Neuron (in vitro differentiated cells): ENCODE measurements at regions not wholly inside any gene's neighbourhood (a gene's known extent, or its start where the extent isn't known, plus 50 kb on each side); places are given as distances from the start of the nearest gene placed in this dataset.

Source experiments
- H2AFZ ChIP-seq: one replicate; pipeline ENCODE4 v1.6.1; 2013; ENCODE audit warnings: low read depth, mild to moderate bottlenecking, inconsistent platforms, low read length, moderate library complexity
- H3K27me3 ChIP-seq: one replicate; pipeline ENCODE4 v1.6.1; 2013; ENCODE audit warnings: low read length; ENCODE audit not compliant: insufficient read depth
- H3K36me3 ChIP-seq: one replicate; pipeline ENCODE4 v1.6.1; 2013; ENCODE audit warnings: low read length; ENCODE audit not compliant: insufficient read depth
- H3K4me1 ChIP-seq: one replicate; pipeline ENCODE4 v1.6.1; 2013; ENCODE audit warnings: low read length; ENCODE audit not compliant: insufficient read depth
- H3K4me3 ChIP-seq: 2 replicates; pipeline ENCODE4 v1.5.1; 2013; ENCODE audit warnings: mild to moderate bottlenecking, low read length, moderate library complexity
- H3K9me3 ChIP-seq: one replicate; pipeline ENCODE4 v1.6.1; 2013; ENCODE audit warnings: low read length

- no peaks in the 10 kb centered on the region for H3K4me1 ChIP-seq
- H2AFZ ChIP-seq: no peak overlapping the region
- H3K4me3 ChIP-seq: no peak overlapping the region
- no peaks in the 10 kb centered on the region for H3K9me3 ChIP-seq
- no peaks in the 10 kb centered on the region for H3K27me3 ChIP-seq
- no peaks in the 10 kb centered on the region for H3K36me3 ChIP-seq
Measured at GRCh38 chr1:222087221-222087920, 345.5 kb upstream of the DUSP10 start.

GRCh38 chr1:222084996-222085395 lies 343.1 kb upstream of the DUSP10 start:
- Histone ChIP-seq H2AFZ (no peak overlapping the region), H3K27me3 (no peaks in the 10 kb centered on the region), H3K4me3 (no peak overlapping the region), H3K4me1 (no peaks in the 10 kb centered on the region), H3K9me3 (no peaks in the 10 kb centered on the region), H3K36me3 (no peaks in the 10 kb centered on the region)

- no peak overlapping the region for H2AFZ ChIP-seq
- H3K4me1 ChIP-seq: no peaks in the 10 kb centered on the region
- no peak overlapping the region for H3K4me3 ChIP-seq
- no peaks in the 10 kb centered on the region for H3K36me3 ChIP-seq
- H3K27me3 ChIP-seq: no peaks in the 10 kb centered on the region
- H3K9me3 ChIP-seq: no peaks in the 10 kb centered on the region
Measured at GRCh38 chr1:222084048-222084447, 342.2 kb upstream of the DUSP10 start.

- no peaks in the 10 kb centered on the region for H3K4me1 ChIP-seq
- H3K4me3 ChIP-seq: no peak overlapping the region
- H3K9me3 ChIP-seq: no peaks in the 10 kb centered on the region
- no peak overlapping the region for H2AFZ ChIP-seq
- H3K36me3 ChIP-seq: no peaks in the 10 kb centered on the region
- no peaks in the 10 kb centered on the region for H3K27me3 ChIP-seq
Measured at GRCh38 chr1:222081859-222082258, 340.0 kb upstream of the DUSP10 start.

GRCh38 chr1:222079566-222079965 lies 337.7 kb upstream of the DUSP10 start:
- Histone ChIP-seq H2AFZ (no peak overlapping the region), H3K27me3 (no peaks in the 10 kb centered on the region), H3K4me3 (no peak overlapping the region), H3K36me3 (no peaks in the 10 kb centered on the region), H3K4me1 (no peaks in the 10 kb centered on the region), H3K9me3 (no peaks in the 10 kb centered on the region)

GRCh38 chr1:222077206-222077605 lies 335.3 kb upstream of the DUSP10 start:
- H3K36me3 ChIP-seq: no peaks in the 10 kb centered on the region
- H3K4me1 ChIP-seq: no peaks in the 10 kb centered on the region
- no peaks in the 10 kb centered on the region for H3K9me3 ChIP-seq
- H3K27me3 ChIP-seq: no peaks in the 10 kb centered on the region
- H2AFZ ChIP-seq: no peak overlapping the region
- no peak overlapping the region for H3K4me3 ChIP-seq

- H2AFZ ChIP-seq: no peak overlapping the region
- no peaks in the 10 kb centered on the region for H3K27me3 ChIP-seq
- no peak overlapping the region for H3K4me3 ChIP-seq
- no peaks in the 10 kb centered on the region for H3K36me3 ChIP-seq
- no peaks in the 10 kb centered on the region for H3K4me1 ChIP-seq
- H3K9me3 ChIP-seq: no peaks in the 10 kb centered on the region
Measured at GRCh38 chr1:222074317-222074716, 332.4 kb upstream of the DUSP10 start.

- Histone ChIP-seq H3K9me3 (no peaks in the 10 kb centered on the region), H3K4me3 (no peak overlapping the region), H2AFZ (no peak overlapping the region), H3K4me1 (no peaks in the 10 kb centered on the region), H3K27me3 (no peaks in the 10 kb centered on the region), H3K36me3 (no peaks in the 10 kb centered on the region)
Measured at GRCh38 chr1:222073307-222073995, 331.6 kb upstream of the DUSP10 start.

- no peak overlapping the region for H3K4me3 ChIP-seq
- H3K4me1 ChIP-seq: no peaks in the 10 kb centered on the region
- no peaks in the 10 kb centered on the region for H3K9me3 ChIP-seq
- no peak overlapping the region for H2AFZ ChIP-seq
- no peaks in the 10 kb centered on the region for H3K27me3 ChIP-seq
- H3K36me3 ChIP-seq: no peaks in the 10 kb centered on the region
Measured at GRCh38 chr1:222071387-222071786, 329.5 kb upstream of the DUSP10 start.

- Histone ChIP-seq H3K4me3 (no peak overlapping the region), H3K4me1 (no peaks in the 10 kb centered on the region), H3K36me3 (no peaks in the 10 kb centered on the region), H2AFZ (no peak overlapping the region), H3K27me3 (no peaks in the 10 kb centered on the region), H3K9me3 (no peaks in the 10 kb centered on the region)
Measured at GRCh38 chr1:222068937-222069336, 327.0 kb upstream of the DUSP10 start.

- no peaks in the 10 kb centered on the region for H3K4me1 ChIP-seq
- no peaks in the 10 kb centered on the region for H3K36me3 ChIP-seq
- H2AFZ ChIP-seq: no peak overlapping the region
- H3K4me3 ChIP-seq: no peak overlapping the region
- no peaks in the 10 kb centered on the region for H3K9me3 ChIP-seq
- H3K27me3 ChIP-seq: no peaks in the 10 kb centered on the region
Measured at GRCh38 chr1:222068101-222068500, 326.2 kb upstream of the DUSP10 start.

GRCh38 chr1:222066539-222066938 lies 324.6 kb upstream of the DUSP10 start:
- Histone ChIP-seq H3K4me1 (no peaks in the 10 kb centered on the region), H3K4me3 (no peak overlapping the region), H3K27me3 (no peaks in the 10 kb centered on the region), H3K9me3 (no peaks in the 10 kb centered on the region), H3K36me3 (no peaks in the 10 kb centered on the region), H2AFZ (no peak overlapping the region)

- H3K4me3 ChIP-seq: no peak overlapping the region
- H3K27me3 ChIP-seq: no peaks in the 10 kb centered on the region
- H2AFZ ChIP-seq: no peak overlapping the region
- H3K36me3 ChIP-seq: no peaks in the 10 kb centered on the region
- H3K9me3 ChIP-seq: no peaks in the 10 kb centered on the region
- H3K4me1 ChIP-seq: no peaks in the 10 kb centered on the region
Measured at GRCh38 chr1:222065234-222065633, 323.3 kb upstream of the DUSP10 start.
